Ascending aorta (tissue), 2 donors: ENCODE measurements at regions not wholly inside any gene's neighbourhood (a gene's known extent, or its start where the extent isn't known, plus 50 kb on each side); places are given as distances from the start of the nearest gene placed in this dataset.

Experiments used
- DNase-seq, 2 donors: peaks; one replicate each; pipeline ENCODE4 v3.0.0-alpha.2; 2019; ENCODE audit warnings: low spot score in 2 of 2
- H3K27ac ChIP-seq, 2 donors: fragments of 200-600 bp; sonication (generic); one replicate each; pipeline ENCODE4 v1.5.1; 2016 to 2017; ENCODE audit warnings: mild to moderate bottlenecking in 1 of 2
- H3K27me3 ChIP-seq: fragments of 200-600 bp; sonication (generic); one replicate; pipeline ENCODE4 v1.5.1; 2017
- H3K36me3 ChIP-seq, 2 donors: fragments of 200-600 bp; sonication (generic); one replicate each; pipeline ENCODE4 v1.5.1; 2016
- H3K4me1 ChIP-seq, 2 donors: fragments of 200-600 bp; sonication (generic); one replicate each; pipeline ENCODE4 v1.5.1; 2016 to 2017; ENCODE audit warnings: mild to moderate bottlenecking in 1 of 2
- H3K4me3 ChIP-seq, 2 donors: fragments of 200-600 bp; sonication (generic); one replicate each; pipeline ENCODE4 v1.5.1; 2016 to 2017; ENCODE audit warnings: mild to moderate bottlenecking in 1 of 2
- H3K9me3 ChIP-seq, 2 donors: fragments of 200-600 bp; sonication (generic); one replicate each; pipeline ENCODE4 v1.5.1; 2016
- intact Hi-C: fragments of 100-400 bp; cut with DNase I; formaldehyde crosslinking; loops from one replicate; pipeline ENCODE4 v1.15.1; 2023
- TF ChIP-seq, protein P1 (sequence below), 3 experiments: fragments of 200-600 bp in 2 of 3; fragments of 450-650 bp in 1 of 3; sonication (generic) in 2 of 3; IDR thresholded peaks; one replicate each; pipeline ENCODE4 v1.5.1; 2016 to 2019; ENCODE audit warnings: antibody characterized with exemption in 3 of 3, mild to moderate bottlenecking in 1 of 3, moderate library complexity in 1 of 3

DNA sequence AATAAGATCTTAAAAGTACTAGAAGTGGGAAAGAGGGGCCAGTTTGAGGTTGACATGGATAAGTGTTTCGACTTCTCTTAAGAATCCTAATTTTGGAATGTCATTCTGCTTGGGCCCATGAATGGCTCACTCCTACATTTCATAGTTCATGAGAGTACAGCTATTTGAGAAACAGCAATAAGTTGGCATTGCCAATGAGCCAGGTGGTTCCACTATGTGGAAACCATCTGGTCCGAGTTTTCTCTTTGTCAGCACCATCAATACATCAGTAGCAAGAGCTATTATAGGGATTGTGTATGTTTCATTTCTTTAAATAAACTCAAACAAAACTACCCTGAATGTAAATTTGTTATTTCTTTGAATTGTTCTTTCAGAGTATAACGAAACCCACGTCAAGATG lies 78.1 kb upstream of the NEBL start:
- Histone ChIP-seq H3K36me3 (no peaks in the 10 kb centered on the region), H3K4me3 (no peak overlapping the region), H3K4me1 (no peaks in the 10 kb centered on the region), H3K27me3 (no peaks in the 10 kb centered on the region), H3K27ac (no peak overlapping the region), H3K9me3 (no peaks in the 10 kb centered on the region)
- TF ChIP-seq, protein P1, sequence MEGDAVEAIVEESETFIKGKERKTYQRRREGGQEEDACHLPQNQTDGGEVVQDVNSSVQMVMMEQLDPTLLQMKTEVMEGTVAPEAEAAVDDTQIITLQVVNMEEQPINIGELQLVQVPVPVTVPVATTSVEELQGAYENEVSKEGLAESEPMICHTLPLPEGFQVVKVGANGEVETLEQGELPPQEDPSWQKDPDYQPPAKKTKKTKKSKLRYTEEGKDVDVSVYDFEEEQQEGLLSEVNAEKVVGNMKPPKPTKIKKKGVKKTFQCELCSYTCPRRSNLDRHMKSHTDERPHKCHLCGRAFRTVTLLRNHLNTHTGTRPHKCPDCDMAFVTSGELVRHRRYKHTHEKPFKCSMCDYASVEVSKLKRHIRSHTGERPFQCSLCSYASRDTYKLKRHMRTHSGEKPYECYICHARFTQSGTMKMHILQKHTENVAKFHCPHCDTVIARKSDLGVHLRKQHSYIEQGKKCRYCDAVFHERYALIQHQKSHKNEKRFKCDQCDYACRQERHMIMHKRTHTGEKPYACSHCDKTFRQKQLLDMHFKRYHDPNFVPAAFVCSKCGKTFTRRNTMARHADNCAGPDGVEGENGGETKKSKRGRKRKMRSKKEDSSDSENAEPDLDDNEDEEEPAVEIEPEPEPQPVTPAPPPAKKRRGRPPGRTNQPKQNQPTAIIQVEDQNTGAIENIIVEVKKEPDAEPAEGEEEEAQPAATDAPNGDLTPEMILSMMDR (IDR thresholded peaks at IDR 0.05) = no peak
- DNase-seq = no peak
- intact Hi-C loops = no loop called here

DNA sequence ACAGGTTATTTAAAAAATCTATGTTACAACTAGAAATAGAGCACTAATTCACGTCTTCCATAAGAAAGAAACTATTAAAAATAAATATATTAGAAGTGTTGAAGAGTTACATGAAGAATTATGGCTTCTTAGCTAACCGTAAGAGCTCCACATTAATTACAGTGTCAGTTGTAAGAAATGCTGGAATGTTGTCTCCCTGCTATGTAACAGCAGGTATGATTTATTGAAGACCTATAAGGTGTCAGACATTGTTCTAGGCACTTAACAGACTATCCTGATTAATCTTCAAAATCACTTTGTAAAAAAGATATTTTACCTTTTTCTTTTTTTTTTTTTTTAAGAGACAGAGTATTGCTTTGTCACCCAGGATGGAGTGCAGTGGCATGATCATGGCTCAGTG lies 75.8 kb upstream of the NEBL start:
- DNase-seq = no peak
- TF ChIP-seq, protein P1 (IDR thresholded peaks at IDR 0.05) = no peak
- no peaks in the 10 kb centered on the region for H3K9me3 ChIP-seq
- no peaks in the 10 kb centered on the region for H3K36me3 ChIP-seq
- H3K4me1 ChIP-seq = no peaks in the 10 kb centered on the region
- no peaks in the 10 kb centered on the region for H3K27me3 ChIP-seq
- intact Hi-C loops = no loop called here
- no peak overlapping the region for H3K27ac ChIP-seq
- no peak overlapping the region for H3K4me3 ChIP-seq

DNA sequence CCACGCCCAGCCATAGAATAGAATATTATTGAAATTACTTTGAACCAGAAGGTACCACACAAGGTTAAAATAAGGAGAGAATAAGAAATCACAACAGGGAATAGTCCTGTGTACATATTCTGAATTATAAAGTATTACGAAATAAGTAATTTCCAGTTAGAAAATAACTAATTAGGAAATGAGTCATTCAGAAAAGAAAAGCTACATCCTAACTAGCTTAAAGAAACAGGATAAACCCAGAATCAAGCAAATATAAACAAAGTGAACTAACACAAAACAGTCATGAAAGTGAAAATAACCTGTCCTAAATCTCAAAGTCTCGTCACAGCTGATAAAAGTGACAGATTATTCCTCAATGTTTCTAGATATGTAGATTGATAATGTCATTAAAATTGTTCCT lies 74.8 kb upstream of the NEBL start:
- no peak for DNase-seq
- intact Hi-C loops = no loop called here
- H3K27ac ChIP-seq = no peak overlapping the region
- H3K4me3 ChIP-seq = no peak overlapping the region
- no peaks in the 10 kb centered on the region for H3K4me1 ChIP-seq
- H3K27me3 ChIP-seq = no peaks in the 10 kb centered on the region
- H3K36me3 ChIP-seq = no peaks in the 10 kb centered on the region
- H3K9me3 ChIP-seq = no peaks in the 10 kb centered on the region
- TF ChIP-seq, protein P1 (IDR thresholded peaks at IDR 0.05) = no peak

DNA sequence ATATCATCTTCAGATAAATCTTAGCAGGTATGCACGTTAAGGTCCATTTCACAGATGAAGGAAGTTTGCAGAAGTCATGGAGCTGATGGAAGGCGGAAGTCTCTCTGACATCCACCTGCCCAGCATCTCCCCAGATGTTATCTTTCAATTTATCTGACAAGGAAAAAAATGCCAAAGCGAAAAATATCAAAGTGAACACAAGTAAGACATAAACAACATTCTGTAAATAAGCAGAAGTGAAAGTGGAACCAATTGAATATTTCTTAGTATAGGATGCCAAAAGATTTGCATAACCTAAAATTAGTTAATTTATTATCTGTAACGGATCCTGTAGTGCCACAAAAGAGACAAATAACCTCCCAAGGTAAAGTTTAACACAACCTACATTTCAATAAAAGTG lies 73.6 kb upstream of the NEBL start:
- intact Hi-C loops = no loop called here
- Histone ChIP-seq H3K4me3 (no peak overlapping the region), H3K27ac (no peak overlapping the region), H3K9me3 (no peaks in the 10 kb centered on the region), H3K27me3 (no peaks in the 10 kb centered on the region), H3K4me1 (no peaks in the 10 kb centered on the region), H3K36me3 (no peaks in the 10 kb centered on the region)
- DNase-seq = no peak
- TF ChIP-seq, protein P1 (IDR thresholded peaks at IDR 0.05) = no peak

DNA sequence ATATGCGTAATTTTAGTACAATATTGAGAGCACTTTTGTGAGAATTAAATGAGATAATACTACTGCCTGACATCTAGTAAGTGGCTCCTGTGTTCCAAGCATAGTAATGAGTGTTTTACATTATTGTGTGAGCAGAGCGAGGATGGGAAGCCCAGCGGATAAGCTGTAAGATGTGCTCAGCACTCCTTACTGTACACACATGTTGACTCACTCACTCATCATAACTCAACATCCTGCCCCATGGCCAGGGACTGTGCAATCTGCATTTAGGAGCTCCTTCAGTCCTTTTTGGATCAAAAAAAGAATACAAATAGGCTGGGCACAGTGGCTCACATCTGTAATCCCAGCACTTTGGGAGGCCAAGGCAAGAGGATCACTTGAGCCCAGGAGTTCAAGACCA lies 72.9 kb upstream of the NEBL start:
- TF ChIP-seq, protein P1 (IDR thresholded peaks at IDR 0.05) = no peak
- intact Hi-C loops = no loop called here
- no peak for DNase-seq

DNA sequence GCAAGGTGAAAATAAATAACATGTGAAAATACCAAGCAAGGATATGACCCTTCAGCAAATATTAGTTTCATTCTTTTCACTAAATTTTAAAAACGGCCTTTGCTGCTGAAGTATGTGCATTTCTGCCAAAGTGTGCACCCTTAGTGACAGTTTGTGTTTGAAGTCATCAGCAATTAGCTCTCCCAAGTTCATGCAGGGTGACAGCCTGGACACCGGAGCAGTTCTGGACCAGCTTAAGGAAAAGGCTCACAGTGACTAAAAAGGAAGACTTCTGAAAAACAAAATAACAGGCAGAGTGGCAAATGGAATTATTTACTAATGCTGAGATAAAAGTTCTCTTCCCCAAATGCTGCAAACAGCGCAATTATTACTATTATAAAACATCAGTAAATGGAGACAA lies 69.3 kb upstream of the NEBL start:
- Histone ChIP-seq H3K4me3 (no peak overlapping the region), H3K4me1 (no peaks in the 10 kb centered on the region), H3K9me3 (no peaks in the 10 kb centered on the region), H3K36me3 (no peaks in the 10 kb centered on the region), H3K27ac (no peak overlapping the region), H3K27me3 (no peaks in the 10 kb centered on the region)
- DNase-seq = no peak
- intact Hi-C loops = no loop called here
- TF ChIP-seq, protein P1 (IDR thresholded peaks at IDR 0.05) = no peak

More for the DNA sequence above, 72.9 kb upstream of the NEBL start:
- Histone ChIP-seq H3K4me1 (no peaks in the 10 kb centered on the region), H3K27me3 (no peaks in the 10 kb centered on the region), H3K27ac (no peak overlapping the region), H3K4me3 (no peak overlapping the region), H3K36me3 (no peaks in the 10 kb centered on the region), H3K9me3 (no peaks in the 10 kb centered on the region)
